MM.1S (cell line): ENCODE measurements at regions not wholly inside any gene's neighbourhood (a gene's known extent, or its start where the extent isn't known, plus 50 kb on each side); places are given as distances from the start of the nearest gene placed in this dataset.

Experiments used
- DNase-seq: peaks from one replicate; pipeline ENCODE4 v3.0.0-alpha.2; 2015
- H2AFZ ChIP-seq: fragments of 300-600 bp; sonication (generic); 2 replicates; pipeline ENCODE4 v1.6.0; 2016; ENCODE audit warnings: antibody characterized with exemption, low read length
- H3F3A ChIP-seq: fragments of 300-600 bp; sonication (generic); 2 replicates; pipeline ENCODE4 v1.6.1; 2016; ENCODE audit warnings: mild to moderate bottlenecking, antibody characterized with exemption, low read length, moderate library complexity, mixed read lengths; ENCODE audit not compliant: insufficient read depth
- H3K27ac ChIP-seq: fragments of 300-600 bp; sonication (generic); 2 replicates; pipeline ENCODE4 v1.5.1; 2016; ENCODE audit warnings: mild to moderate bottlenecking, low read length
- H3K27me3 ChIP-seq: fragments of 300-600 bp; sonication (generic); replicated peaks from 2 replicates; pipeline ENCODE4 v1.6.0; 2016; ENCODE audit warnings: low read length; ENCODE audit not compliant: insufficient read depth
- H3K36me3 ChIP-seq: fragments of 300-600 bp; sonication (generic); replicated peaks from 2 replicates; pipeline ENCODE4 v1.6.1; 2016; ENCODE audit warnings: mild to moderate bottlenecking, low read length, mixed read lengths; ENCODE audit not compliant: insufficient read depth
- H3K4me1 ChIP-seq: fragments of 300-600 bp; sonication (generic); 2 replicates; pipeline ENCODE4 v1.6.1; 2016; ENCODE audit warnings: low read length, mixed read lengths
- H3K4me2 ChIP-seq: fragments of 300-600 bp; sonication (generic); 2 replicates; pipeline ENCODE4 v1.6.0; 2016; ENCODE audit warnings: low read depth, low read length
- H3K4me3 ChIP-seq: fragments of 300-600 bp; sonication (generic); 2 replicates; pipeline ENCODE4 v1.5.1; 2016; ENCODE audit warnings: low read length, mixed read lengths
- H3K79me2 ChIP-seq: fragments of 300-600 bp; sonication (generic); 2 replicates; pipeline ENCODE4 v1.6.1; 2016; ENCODE audit warnings: mixed run types, low read length, mixed read lengths
- H3K9ac ChIP-seq: fragments of 300-600 bp; sonication (generic); 2 replicates; pipeline ENCODE4 v1.6.1; 2016; ENCODE audit warnings: low read length, mixed read lengths
- H3K9me2 ChIP-seq: fragments of 300-600 bp; sonication (generic); replicated peaks from 2 replicates; pipeline ENCODE4 v1.6.1; 2016; ENCODE audit warnings: mild to moderate bottlenecking, low read length, mixed read lengths; ENCODE audit not compliant: insufficient read depth
- H3K9me3 ChIP-seq: fragments of 300-600 bp; sonication (generic); replicated peaks from 2 replicates; pipeline ENCODE4 v1.6.1; 2016; ENCODE audit warnings: mild to moderate bottlenecking, low read length, mixed read lengths; ENCODE audit not compliant: insufficient read depth
- H4K20me1 ChIP-seq: fragments of 300-600 bp; sonication (generic); 2 replicates; pipeline ENCODE4 v1.6.1; 2016; ENCODE audit warnings: mild to moderate bottlenecking, low read length, moderate library complexity, mixed read lengths; ENCODE audit not compliant: insufficient read depth
- EZH2 ChIP-seq: fragments of 300-600 bp; sonication (generic); optimal IDR thresholded peaks from 2 replicates; pipeline ENCODE3; 2017; ENCODE audit warnings: low read depth, mild to moderate bottlenecking, antibody characterized with exemption, low read length, mixed read lengths
- EZH2phosphoT487 ChIP-seq: fragments of 300-600 bp; sonication (generic); IDR thresholded peaks from 2 replicates; pipeline ENCODE4 v1.6.1; 2018; ENCODE audit warnings: antibody characterized with exemption, low read length
- TF ChIP-seq, protein P1 (sequence below): fragments of 300-600 bp; sonication (generic); IDR thresholded peaks from 2 replicates; pipeline ENCODE4 v1.5.1; 2016; ENCODE audit warnings: antibody characterized with exemption, low read length, mixed read lengths

DNA sequence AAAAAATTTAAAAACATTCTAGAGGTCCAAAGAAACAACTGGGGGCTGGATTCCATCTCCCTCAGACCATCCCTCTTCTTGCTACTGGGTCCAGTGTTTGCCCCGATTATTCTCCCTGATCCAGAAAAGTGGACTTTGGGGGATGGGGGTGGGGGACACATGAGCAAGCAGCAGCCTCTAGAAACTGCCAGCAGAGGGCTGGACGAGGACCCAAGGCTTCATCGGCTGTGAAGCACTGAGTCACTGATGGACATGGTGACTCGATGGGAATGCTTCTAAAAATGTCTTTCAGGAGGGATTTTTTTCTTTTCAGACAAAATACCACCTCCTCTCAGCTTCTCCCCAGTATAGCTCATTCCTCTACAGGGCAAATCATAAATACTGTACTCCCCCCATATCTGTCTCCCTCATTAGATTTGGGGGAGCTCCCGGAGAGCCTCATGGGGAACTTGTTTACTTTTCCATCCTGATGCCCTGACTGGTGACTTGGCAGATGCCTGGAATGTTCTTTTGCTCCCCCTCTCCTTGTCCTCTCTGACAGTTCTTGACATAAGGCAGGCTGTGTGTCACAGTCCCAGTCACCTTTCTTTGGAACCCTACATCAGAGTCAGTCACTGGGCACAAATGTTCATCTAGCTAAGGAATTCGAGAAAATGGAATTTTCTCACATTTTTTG, 67.2 kb upstream of the STC2 start:
- Histone ChIP-seq H3K4me2 (no peak overlapping the region), H3K36me3 (no peaks in the 10 kb centered on the region), H2AFZ (no peak overlapping the region), H3K27me3 (no peaks in the 10 kb centered on the region), H3K9ac (no peak overlapping the region), H3K9me2 (no peaks in the 10 kb centered on the region), H3K27ac (no peak overlapping the region), H4K20me1 (no peaks in the 10 kb centered on the region), H3K9me3 (no peaks in the 10 kb centered on the region), H3F3A (no peaks in the 10 kb centered on the region), H3K4me3 (no peak overlapping the region), H3K4me1 (no peaks in the 10 kb centered on the region), H3K79me2 (no peaks in the 10 kb centered on the region)
- no peak for DNase-seq
- TF ChIP-seq EZH2: no peak
- TF ChIP-seq, protein P1, sequence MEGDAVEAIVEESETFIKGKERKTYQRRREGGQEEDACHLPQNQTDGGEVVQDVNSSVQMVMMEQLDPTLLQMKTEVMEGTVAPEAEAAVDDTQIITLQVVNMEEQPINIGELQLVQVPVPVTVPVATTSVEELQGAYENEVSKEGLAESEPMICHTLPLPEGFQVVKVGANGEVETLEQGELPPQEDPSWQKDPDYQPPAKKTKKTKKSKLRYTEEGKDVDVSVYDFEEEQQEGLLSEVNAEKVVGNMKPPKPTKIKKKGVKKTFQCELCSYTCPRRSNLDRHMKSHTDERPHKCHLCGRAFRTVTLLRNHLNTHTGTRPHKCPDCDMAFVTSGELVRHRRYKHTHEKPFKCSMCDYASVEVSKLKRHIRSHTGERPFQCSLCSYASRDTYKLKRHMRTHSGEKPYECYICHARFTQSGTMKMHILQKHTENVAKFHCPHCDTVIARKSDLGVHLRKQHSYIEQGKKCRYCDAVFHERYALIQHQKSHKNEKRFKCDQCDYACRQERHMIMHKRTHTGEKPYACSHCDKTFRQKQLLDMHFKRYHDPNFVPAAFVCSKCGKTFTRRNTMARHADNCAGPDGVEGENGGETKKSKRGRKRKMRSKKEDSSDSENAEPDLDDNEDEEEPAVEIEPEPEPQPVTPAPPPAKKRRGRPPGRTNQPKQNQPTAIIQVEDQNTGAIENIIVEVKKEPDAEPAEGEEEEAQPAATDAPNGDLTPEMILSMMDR: no peak
- TF ChIP-seq EZH2phosphoT487: no peak

DNA sequence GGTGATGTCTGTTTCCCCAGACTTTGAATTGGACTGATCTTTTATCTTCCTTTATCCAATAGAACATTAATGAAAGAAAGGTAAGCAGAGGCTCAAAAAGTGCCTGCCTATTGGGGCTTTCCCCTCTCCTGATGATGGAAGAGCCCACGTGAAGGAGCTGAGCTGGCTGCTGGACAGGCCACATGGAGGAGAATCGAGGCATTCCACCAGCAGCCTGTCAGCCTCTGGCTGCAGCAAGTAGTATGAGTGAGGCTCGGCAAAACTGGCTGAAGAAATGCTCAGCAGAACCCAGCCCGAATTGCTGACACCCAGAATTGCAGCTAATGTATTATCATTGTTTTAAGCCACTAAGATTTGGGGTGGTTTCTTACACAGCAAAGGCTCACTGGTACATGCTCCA, 66.5 kb upstream of the STC2 start:
- no peak overlapping the region for H3K27ac ChIP-seq
- DNase-seq: no peak
- H3K4me2 ChIP-seq: no peak overlapping the region
- H3K79me2 ChIP-seq: no peaks in the 10 kb centered on the region
- no peaks in the 10 kb centered on the region for H3K36me3 ChIP-seq
- no peak overlapping the region for H3K4me3 ChIP-seq
- no peaks in the 10 kb centered on the region for H3F3A ChIP-seq
- TF ChIP-seq EZH2 (no peak), EZH2phosphoT487 (no peak)
- TF ChIP-seq, protein P1: no peak
- H3K9me2 ChIP-seq: no peaks in the 10 kb centered on the region
- no peak overlapping the region for H2AFZ ChIP-seq
- no peaks in the 10 kb centered on the region for H3K27me3 ChIP-seq
- no peaks in the 10 kb centered on the region for H3K4me1 ChIP-seq
- no peaks in the 10 kb centered on the region for H3K9me3 ChIP-seq
- H3K9ac ChIP-seq: no peak overlapping the region
- H4K20me1 ChIP-seq: no peaks in the 10 kb centered on the region

DNA sequence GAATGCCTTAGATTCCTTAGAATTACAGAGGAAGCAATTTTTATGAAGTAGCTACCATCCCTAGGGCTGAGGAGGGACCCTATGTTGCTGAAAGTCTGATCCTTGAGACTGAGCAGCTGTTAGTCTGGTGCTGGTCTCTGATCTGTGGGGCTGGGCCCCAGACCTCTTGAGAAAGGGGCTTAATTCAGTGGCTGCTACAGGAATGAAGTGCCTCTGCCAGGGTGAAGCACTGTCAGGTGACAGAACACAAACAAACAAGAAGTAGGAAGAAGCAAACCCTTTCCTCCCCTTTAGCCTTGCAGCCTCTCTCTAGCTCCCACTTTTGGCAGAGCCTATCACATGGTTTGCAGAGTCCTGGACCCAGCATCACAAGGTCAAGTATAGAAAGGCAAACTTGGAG, 64.0 kb upstream of the STC2 start:
- H4K20me1 ChIP-seq: no peaks in the 10 kb centered on the region
- no peak overlapping the region for H3K27ac ChIP-seq
- H3K27me3 ChIP-seq: no peaks in the 10 kb centered on the region
- no peaks in the 10 kb centered on the region for H3K79me2 ChIP-seq
- no peak overlapping the region for H3K4me2 ChIP-seq
- H3K9ac ChIP-seq: no peak overlapping the region
- no peak for TF ChIP-seq EZH2phosphoT487
- no peak for TF ChIP-seq EZH2
- TF ChIP-seq, protein P1: no peak
- no peaks in the 10 kb centered on the region for H3K9me3 ChIP-seq
- no peak overlapping the region for H3K4me3 ChIP-seq
- no peaks in the 10 kb centered on the region for H3K4me1 ChIP-seq
- DNase-seq: no peak
- H2AFZ ChIP-seq: no peak overlapping the region
- H3K36me3 ChIP-seq: no peaks in the 10 kb centered on the region
- no peaks in the 10 kb centered on the region for H3K9me2 ChIP-seq
- no peaks in the 10 kb centered on the region for H3F3A ChIP-seq
